Stimulated activated CD4-positive, alpha-beta T cell treated with anti-CD3 and anti-CD28 coated beads, Interleukin-2, amount 100 ng/mL, for 24 hours (primary cell): ENCODE measurements at regions not wholly inside any gene's neighbourhood (a gene's known extent, or its start where the extent isn't known, plus 50 kb on each side); places are given as distances from the start of the nearest gene placed in this dataset.
"Not testable (repeated sequence)": the region's sequence is repeated elsewhere in the genome, so short reads cannot be mapped to it uniquely, and the experiment has no call there.

Source experiments
- DNase-seq, 2 donors: peaks; one replicate each; pipeline ENCODE4 v3.0.0-alpha.2; 2020

DNA sequence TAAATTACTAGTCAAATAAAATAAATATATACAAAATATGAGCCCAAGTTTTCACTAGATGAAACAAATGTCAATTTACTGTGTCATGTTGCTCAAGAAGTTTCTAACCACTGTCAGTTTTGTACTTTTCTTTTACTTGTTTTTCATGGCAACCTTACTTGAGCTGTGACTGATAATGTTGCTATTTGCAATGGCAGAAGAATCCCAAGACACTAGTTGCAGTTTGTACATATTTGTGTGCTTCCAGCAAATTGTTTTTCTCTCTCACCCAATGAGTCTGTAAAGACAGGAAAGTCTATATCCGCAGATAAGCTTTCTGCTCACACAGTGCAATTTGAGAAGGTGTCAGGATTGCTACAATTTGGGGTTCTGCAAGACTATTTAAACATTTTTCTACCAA is 338.6 kb upstream of the PCSK5 start:
- no peak for DNase-seq

DNA sequence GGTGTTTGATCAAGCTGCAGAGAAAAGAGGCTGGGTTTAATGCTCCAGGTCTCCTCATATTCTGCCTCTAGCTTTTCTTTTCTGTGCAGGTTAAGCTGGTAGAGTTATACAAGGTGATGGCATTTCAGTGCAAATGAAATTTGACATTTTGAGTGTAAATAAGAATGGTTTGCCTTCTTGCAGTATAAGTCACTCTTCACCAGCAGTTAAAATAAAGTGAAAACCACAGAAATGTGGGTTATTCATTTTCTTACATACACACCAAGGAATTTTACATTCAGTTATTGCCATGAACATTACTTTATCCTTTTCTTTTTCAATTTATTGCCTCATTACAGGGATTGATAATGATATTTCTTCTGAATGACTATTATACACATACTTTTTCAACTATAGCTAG is 337.5 kb upstream of the PCSK5 start:
- no peak for DNase-seq

DNA sequence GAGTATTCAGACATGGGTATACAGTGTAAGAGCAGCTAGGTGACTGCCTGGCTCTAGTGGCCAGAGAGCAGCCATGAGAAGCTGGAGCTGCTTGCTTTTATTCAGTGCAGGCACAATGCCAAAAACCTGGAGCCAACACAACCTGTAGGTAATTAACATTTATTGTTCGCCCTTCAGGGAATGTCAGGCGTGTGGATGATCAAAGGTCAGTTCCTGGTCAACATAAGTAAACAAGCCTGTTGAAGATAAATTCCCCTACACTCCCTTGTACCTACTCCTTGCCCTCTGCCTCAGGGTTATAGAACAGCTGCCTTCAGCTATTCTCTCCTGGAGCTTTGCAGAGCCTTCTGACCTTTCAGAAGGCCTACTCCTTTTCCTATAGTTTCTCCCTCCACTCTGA is 323.7 kb upstream of the PCSK5 start:
- DNase-seq: not testable (repeated sequence)

DNA sequence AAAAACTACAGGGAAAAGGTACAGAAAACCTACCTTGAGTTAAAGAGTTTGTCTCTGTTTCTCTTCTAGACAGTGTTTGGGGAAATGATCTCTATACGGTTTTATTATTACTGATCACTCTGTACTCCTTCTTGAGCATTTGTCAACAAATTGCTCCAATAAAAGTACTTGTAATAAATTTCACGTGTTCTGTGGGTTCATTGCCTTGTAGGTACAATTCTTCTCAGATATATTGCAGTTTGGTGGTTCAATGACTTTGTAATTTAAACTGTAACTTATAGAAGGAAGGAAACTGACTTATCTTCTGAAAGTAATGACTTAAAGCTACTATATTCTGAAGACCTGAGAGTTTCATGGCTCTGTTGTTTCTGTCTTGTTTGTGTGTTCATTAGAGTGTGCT is 319.9 kb upstream of the PCSK5 start:
- DNase-seq: no peak

DNA sequence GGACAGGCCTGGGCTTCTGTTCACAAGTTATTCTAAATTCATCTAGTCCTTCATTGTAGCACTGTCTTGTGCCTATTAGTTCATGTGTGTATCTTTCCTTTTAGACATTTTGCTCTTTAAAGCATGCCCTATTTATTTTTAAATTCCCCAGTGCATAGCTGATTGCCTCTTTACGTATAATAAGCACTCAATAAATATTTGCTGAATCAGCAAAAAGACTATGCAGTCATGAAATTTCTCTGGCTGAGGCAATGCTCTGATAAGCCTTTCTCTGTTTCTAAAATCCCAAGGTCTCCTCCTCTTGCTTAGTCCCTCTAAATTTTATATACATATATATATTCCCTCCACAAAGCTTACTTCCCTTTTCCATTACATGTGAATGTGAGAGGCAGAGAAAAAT is 315.9 kb upstream of the PCSK5 start:
- DNase-seq: no peak

DNA sequence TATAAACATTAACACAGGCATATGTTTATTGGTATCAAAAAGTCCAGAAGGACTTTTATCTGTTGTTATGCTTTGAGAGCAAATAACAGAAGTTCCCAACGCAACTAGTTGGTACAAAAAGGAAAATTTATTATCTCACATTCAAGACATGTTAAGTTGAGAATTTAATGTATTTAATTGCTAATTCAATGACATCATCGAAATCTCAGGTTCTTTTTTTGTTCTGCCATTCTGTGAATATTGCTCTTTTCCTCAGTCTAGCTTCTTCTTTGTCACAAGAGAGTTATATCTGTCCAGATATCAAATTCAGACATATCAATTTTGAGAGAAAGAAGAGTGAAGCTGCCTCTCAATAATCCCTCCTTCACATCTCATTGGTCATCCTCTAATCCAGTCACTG is 307.6 kb upstream of the PCSK5 start:
- no peak for DNase-seq

DNA sequence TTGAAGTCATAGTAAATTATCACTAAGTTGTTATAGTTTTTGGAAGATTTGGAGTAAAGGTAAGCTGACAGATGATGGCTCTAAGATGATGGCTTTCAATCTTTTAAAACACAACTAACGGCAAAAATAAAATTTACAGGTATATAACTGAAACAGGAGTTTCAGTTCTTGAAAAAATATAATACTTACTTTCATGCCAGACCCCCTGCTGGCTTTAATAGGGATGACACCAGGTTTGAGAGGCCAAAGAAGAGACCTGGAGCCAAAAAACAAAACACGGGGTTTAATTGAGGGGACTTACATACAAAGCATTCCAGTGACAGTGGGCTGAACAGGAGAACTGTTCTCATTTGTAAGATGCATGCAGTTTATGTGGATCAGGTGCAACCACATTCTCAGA is 301.7 kb upstream of the PCSK5 start:
- no peak for DNase-seq

DNA sequence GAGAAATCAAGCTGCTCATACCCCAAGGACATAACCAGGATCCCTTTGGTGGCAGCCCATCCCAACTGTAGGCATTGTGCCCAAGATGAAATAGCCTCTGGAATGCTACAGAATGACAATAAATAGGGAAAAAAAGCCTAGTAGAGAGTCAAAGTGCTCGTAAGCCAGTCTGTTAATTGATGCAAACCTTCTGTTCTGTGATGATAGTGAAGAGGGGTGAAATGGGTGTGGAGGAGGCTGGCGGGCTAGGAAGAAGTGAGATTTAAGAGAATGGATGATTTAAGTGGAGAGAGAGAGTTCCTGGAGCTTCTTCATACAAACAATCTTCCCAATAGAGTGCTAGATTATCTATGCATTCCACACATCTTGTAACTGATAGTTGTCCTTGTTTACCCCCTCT is 301.0 kb upstream of the PCSK5 start:
- DNase-seq: no peak

DNA sequence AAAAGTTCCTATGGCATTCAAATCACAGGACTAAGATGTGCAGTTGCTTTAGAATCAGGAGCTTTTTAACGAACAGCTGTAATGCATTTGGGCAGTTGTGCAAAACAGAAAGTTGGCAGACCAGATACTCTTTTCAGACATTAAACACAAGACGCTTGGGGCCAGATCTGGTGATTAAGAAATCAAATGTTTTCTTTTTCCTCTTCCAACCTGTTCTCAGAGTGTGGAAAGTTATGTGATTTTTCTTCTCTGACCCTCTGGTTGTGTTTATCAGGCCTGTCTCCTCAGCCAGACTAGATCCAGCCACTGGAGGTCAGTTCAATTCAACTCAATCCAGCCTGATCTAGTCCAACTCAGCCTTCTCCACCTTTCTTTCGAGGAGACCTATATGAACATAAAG is 298.5 kb upstream of the PCSK5 start:
- DNase-seq: no peak

DNA sequence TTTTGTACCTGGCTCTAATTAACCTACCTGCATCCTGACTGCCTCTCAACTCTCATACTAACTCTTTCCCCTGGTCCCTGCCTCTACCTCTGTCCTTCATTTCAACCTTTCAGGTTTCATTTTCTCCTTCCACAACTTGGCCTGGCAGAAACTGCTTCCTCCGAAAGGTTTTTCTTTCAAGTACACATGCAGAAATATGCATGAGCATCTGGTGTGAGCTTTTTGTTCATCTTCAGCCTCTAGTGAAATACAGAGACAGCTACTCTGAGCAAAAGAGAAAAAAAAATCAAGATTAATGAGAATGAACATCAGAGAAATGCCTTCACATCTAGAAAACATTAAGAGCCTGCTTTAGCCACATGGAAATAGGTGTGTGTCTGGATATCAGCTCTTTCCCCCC is 297.9 kb upstream of the PCSK5 start:
- DNase-seq: no peak

DNA sequence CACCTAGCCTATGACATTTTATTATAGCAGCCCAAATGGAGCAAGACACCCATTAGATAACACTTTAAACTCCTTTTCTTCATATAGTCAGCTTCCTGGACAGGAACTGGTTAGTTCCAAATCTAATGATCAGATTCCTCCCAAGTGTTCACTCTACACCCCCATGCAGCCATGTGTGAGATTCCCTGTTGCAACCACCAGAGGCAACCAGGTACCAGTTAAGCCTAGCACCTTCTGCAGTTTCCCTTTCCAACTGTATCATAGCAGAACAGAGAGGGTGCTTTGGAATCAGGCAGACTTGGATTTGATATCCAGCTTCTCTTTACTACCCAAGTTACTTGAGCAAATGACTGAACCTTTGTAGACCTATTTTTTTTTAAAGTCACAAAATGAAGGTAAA is 296.6 kb upstream of the PCSK5 start:
- no peak for DNase-seq

DNA sequence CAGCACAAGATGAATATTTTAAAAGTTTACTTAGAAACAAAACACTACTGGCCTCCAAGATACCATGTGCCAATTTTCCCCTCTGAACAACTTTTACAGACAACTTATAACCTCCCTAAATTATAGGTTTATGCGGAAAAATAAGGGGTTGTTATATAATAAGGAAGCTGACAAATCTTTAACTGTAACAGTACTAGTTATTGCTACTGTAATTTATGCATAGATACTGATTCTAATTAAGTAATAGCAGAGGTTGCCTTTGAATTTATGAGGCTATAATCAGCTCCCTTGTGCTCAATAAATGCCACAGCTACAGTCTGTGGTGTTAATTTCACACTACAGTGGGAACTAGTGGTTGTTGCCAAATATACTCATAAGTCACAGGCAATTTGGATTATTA is 291.3 kb upstream of the PCSK5 start:
- no peak for DNase-seq

DNA sequence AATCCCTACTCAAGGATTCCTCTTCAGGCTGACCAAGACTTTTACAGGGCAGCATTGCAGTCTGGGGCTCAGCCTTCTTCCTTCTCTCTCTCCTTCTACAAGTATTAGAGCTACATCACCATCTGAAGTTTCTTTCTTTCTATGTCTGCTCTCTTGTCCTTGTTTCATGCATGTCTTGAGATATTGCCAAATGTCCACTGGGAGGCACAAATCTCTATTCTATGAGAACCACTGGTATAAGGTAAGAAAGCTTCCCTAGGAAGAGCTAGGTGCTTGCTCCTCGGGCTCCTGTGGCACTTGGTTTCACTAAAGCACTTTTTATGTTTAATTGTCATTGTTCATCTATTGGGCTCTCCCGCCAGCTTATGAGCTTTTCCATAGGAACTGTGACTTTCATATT is 289.2 kb upstream of the PCSK5 start:
- no peak for DNase-seq

DNA sequence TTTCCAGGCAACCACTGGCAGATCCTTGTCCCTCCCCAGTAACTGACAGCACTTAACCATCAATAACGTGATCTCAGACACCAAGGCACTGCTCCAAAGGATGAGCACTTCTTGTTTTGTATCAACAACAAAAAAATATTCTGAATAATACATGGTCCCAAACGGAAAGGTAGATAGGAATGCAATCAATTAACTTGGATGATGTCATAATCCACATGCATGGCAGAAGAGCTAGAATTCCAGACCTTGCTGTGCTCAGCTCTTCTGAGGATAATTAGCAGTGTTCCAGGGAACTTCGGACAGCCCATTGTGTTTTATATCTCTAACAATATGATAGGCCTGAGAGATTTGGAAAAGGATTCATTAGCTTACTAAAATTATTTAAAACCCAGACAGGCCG is 288.4 kb upstream of the PCSK5 start:
- DNase-seq: no peak

DNA sequence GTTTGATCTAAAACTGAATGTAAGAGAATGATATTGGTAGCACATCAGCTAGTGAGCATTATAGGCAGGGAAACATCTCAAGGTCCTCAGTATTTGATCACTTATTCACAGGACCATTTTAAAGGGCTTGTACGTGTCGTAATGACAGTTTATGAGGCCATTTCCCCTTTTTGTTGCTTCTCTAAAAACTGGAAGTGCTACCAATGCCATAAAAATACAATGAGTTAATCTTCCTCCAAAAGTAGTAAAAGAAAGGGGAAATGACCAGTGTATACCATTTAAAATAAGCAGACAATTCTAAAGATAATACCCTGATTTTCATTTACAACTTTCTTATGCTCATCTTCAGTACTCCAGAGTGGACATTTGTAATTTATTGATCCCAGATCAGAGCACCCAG is 285.8 kb upstream of the PCSK5 start:
- DNase-seq: no peak

DNA sequence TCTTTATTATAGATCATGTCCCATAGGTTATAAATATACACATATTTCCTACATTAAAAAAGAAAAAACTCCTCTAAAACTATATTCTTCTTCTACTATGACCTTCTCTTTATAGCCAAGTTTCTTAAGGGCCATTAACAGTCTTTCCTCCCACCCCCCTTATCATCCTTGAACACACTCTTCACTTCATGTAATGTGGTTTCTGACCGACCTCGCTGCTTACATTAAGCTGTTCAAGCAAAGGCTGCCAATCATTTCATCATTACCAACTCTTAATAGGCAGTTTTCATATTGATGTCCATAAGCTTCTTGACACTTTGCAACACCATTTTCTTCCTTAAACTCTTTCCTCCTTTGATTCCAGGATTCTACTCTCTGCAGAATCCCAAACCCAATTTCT is 283.0 kb upstream of the PCSK5 start:
- DNase-seq: no peak

DNA sequence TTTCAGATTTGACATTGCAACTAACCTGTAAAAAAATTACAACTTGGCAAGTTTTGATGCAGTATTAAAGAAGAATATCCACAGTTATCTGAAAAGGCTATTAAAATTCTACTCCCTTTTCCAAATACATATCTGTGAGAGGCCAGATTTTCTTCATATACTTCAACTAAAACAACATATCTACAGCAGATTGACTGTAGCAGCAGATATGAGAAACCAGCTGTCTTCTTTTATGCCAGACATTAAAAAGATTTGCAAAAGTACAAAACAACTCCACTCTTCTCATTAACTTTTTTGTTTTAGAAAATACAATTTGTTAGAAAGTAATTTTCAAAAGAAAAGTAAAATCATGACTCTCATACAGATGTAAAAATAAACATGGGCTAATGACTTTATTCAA is 281.1 kb upstream of the PCSK5 start:
- no peak for DNase-seq

DNA sequence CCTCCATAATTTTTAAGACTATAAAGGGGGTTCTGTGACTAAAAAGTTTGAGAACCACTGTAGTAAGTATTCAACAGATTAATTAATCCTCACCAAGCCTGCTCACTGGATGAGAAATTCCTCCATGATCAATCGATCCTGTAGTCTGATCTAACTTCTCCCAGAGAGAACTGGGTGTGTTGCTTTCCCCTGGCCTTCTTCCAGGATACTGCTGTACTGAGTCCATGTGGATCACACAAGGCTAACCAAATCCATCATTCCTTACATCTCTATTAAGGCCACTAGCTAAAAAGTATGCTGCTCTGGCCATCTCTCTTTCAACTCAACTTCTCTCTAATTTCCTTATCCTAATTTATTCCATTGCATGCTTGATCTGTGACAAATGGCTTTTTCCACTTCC is 280.2 kb upstream of the PCSK5 start:
- no peak for DNase-seq

DNA sequence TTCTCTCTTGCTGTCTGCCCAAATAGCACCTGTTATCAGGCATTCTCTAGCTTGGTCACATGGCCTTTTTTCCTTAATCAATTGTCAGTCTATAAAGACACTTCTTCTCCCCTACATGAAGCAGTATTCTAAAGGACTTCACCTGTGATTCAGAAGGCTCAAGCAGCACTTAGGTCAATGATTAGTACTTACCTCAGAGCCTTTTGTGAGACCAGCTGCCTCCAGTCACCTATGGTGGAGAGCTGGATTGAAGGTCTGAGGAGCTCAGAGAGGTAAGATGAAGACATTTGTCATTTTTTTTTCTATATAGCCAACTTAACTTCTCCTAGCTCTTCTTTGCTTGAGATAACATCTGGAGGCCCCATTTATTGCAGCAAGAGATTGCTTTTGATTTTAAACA is 278.3 kb upstream of the PCSK5 start:
- DNase-seq: no peak

DNA sequence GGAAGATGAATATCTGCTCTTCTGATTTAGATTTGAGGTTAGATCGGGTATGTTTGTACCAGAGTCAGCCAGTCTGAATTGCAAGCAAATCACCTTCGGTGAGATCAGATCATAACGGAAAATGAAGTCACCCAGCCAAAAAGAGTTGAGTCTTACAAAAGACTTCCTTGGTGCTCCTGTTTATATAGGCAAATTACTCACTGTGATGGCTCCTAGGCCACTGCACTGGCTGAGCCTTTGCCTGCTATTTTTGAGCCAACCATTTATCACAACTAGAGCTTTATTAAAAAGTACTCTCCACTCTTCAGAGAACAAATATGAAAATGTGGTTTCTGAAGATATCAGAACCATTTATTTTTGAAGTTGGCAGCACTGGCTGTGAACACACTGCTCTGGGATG is 277.7 kb upstream of the PCSK5 start:
- DNase-seq: no peak

DNA sequence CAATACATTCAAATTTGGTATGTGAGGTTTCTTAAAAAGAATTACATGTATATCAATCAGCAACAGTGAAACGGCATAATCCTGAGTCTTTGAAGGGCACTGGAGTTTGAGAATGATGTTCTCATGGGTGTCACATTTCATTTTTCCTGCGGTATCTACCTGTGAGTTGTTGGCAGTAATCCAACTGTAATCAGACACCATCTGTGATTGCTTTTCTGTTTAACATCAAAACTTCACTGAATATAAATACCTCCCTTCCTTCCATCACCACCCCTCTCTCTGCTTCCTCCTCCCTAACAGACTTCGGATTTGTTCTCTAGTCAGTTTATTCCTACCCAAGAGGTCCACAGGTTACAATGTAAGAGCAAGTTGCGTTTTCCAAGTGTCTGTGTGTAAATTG is 275.2 kb upstream of the PCSK5 start:
- DNase-seq: no peak

DNA sequence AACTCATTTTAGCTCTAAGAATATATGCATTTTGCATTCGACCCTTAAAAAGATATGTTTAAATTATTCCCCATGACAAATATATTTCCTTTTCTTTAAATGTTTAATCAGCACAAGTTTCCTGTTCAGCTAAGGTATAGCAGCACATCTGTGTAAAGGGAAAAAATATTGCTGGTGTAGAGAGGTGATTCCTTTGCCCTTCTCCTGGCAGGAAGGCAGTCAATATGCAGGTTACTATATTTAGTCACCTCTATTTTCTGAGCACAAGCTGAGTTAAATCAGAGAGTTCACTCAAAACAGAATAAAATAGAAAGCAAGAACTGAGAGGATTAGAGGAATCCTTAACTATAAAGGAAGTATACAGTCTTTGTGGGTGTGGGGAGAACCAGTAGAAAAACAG is 274.4 kb upstream of the PCSK5 start:
- no peak for DNase-seq

DNA sequence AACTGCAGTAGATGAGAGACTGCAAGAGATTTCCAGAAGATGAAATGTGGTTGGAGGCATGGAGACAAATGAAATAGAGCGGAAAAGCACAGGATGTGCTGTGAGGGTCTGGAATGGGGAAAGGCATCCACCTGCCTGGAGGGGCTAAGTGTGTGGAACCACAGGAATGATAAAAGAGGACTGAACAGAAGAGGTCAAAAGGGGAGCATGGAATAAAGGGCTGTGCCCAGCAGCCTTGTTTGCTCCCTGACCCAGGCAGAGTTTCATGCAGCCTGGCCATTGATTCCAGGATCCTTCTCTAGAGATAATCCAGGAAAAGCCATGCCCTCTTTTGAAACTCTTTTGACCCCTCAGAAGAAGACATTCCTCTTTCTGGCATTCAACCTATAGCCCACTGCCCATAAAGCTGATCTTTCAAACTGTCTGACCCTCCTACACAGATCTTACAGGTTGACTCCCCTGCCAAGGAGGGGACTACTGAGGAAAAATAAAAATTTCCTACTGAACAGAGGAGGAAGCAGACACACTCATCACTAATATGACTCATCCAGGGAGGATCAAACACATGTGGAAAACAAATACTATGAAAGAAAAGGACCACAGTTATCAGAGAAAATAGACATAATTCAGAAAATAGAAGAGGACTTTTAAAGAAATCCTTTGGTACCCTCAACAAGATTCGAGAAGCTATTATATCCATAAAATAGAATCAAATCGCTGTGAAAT is 273.5 kb upstream of the PCSK5 start:
- DNase-seq: no peak

DNA sequence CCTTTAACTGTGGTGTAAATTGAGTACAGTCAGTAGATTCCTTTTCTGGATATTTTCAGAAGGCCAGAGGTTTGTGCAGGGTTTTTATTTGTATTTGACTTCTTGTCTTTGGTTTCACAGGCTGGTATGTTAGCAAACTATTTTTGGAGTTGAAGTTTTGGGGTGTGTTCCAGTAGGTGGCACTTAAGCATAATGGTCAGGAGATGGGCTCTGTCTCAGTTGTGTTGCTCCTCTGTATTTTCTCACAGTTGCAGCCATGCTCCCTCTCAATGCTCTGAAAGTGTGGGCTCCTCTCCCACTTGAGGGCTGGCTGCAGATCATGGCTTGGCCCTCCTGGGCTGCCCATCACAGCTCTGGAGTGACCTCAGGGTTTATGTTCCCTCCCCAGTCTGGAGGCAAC is 267.0 kb upstream of the PCSK5 start:
- DNase-seq: no peak

DNA sequence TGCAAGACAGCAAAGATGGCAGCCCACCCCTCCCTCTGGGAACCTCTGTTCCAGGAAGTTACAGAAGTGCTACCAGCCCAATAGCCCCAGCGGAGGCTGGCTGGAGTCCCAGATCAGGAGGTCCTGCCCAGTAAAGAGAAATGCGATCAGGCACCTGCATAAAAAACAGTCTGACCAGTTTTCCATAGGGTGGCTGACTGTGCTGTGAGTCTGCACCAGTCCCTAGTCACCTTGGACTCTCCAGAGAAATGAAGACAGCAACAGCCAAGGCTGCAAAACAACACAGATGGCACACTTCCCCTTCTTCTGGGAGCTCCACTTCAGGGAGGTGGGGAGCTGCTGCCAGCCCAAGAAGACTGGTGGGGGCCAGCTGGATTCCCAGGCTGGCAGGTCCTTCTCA is 265.5 kb upstream of the PCSK5 start:
- no peak for DNase-seq

DNA sequence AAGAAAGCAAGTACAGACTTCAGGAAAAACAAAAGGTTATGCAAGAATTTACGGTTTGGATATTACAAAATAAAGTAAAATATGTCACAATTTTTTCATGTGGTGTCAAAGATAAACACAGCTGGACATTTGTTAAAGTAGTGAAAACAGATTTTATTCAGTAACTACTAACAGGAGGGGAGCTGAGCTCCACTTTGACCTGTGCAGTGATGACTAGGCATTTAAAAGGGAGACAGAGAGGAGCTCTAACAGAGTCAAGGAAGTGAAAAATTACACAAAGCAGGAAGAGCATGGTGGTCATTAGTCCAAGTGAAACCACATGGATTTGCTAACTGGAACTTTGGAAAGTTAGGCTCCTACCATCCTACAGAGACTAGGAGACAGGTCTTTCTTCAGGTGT is 263.6 kb upstream of the PCSK5 start:
- DNase-seq: no peak
